ENCODE measurements at regions not wholly inside any gene's neighbourhood (a gene's known extent, or its start where the extent isn't known, plus 50 kb on each side); places are given as distances from the start of the nearest gene placed in this dataset.
"Not testable (repeated sequence)": the region's sequence is repeated elsewhere in the genome, so short reads cannot be mapped to it uniquely, and the experiment has no call there.

DNA sequence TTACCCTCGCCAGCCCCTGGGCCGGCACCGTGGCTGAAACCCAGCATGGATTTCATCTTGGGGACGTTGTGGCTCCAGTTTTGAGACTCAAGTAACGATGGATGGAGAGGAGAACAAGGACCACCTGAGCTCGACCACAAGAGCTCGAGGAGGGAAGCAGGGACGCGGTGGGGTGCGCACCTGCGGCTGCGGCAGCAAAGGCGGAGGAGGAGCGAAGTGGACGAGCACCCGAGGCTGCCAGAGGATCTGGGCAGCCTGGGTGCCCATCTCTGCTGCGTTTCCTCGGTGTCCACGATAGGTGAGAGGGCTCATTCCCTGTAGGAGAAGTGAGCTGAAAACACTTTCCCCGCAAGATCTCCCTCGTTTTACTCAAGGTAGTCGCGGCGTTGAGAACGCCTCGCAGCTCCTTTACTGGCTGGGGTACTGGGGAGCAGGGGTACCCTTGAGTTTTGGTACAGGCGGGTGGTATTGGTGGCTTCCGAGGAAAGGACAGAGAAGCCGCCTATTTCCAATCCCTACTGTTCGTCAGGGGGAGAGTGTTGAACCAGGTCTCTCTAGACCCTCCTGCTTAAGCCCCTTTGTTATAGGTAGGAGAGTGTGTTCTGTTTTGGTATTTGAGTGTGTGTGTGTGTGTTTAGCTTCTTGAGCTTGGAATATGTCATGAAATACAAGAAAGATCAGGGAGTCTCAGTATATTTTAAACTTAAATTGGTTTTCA lies 137.7 kb downstream of the TRIM27 start:
- no peak for DNase-seq (ENCODE audit: low spot score)
- TF ChIP-seq, protein P1, sequence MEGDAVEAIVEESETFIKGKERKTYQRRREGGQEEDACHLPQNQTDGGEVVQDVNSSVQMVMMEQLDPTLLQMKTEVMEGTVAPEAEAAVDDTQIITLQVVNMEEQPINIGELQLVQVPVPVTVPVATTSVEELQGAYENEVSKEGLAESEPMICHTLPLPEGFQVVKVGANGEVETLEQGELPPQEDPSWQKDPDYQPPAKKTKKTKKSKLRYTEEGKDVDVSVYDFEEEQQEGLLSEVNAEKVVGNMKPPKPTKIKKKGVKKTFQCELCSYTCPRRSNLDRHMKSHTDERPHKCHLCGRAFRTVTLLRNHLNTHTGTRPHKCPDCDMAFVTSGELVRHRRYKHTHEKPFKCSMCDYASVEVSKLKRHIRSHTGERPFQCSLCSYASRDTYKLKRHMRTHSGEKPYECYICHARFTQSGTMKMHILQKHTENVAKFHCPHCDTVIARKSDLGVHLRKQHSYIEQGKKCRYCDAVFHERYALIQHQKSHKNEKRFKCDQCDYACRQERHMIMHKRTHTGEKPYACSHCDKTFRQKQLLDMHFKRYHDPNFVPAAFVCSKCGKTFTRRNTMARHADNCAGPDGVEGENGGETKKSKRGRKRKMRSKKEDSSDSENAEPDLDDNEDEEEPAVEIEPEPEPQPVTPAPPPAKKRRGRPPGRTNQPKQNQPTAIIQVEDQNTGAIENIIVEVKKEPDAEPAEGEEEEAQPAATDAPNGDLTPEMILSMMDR (IDR thresholded peaks at IDR 0.05; ENCODE audit: borderline replicate concordance, control extremely low read depth, extremely low read depth, insufficient read depth, missing control alignments), result no peak
- in situ Hi-C loops (cut with MboI; ENCODE audit: low sequenced_read_pairs, unreplicated experiment), result no loop called here

DNA sequence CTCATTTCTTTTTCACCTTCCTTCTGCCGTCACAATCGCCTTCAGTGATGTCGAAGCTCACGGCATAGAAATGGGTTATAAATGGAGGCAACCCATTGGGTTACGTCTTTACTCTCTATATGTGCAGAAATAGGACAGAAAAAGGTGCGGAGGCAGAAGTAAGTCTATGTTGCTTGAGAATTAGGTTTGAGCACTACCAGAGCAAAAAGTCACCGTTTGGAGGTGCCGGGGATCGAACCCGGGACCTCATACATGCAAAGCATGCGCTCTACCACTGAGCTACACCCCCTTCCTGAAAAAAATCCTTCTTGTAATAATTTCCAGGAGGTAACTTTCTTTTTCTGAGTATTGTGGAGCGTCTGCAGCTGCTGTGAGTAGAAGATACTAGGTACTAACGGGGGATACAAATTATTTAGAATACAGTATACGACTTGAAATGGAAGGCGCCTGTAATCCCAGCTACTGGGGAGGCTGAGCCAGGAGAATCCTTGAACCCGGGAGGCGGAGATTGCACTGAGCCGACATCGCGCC lies 134.2 kb downstream of the TRIM27 start:
- TF ChIP-seq, protein P1 (IDR thresholded peaks at IDR 0.05; ENCODE audit: borderline replicate concordance, control extremely low read depth, extremely low read depth, insufficient read depth, missing control alignments), result no peak
- DNase-seq (ENCODE audit: low spot score), result no peak
- in situ Hi-C loops (cut with MboI; ENCODE audit: low sequenced_read_pairs, unreplicated experiment), result no loop called here

DNA sequence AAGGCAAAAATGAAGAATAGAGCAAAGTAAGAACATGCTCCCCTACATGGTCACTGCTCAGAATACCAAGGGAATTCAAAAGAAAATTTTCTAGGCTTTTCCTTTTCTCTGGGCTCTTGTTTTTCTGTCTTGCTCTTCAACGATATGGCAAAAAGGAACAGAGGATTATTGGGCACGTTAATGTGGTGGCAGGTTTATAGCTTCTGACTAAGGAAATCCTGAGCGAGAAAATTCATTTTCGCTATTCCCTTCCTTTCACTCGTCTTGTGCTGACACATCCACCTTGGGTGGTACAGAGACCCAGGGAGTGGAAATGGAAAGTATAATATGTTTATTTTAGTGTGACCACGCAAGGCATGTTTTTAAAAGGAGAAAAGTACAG lies 132.8 kb downstream of the TRIM27 start:
- TF ChIP-seq, protein P1 (IDR thresholded peaks at IDR 0.05; ENCODE audit: borderline replicate concordance, control extremely low read depth, extremely low read depth, insufficient read depth, missing control alignments), result no peak
- no peak for DNase-seq (ENCODE audit: low spot score)
- in situ Hi-C loops (cut with MboI; ENCODE audit: low sequenced_read_pairs, unreplicated experiment), result no loop called here

DNA sequence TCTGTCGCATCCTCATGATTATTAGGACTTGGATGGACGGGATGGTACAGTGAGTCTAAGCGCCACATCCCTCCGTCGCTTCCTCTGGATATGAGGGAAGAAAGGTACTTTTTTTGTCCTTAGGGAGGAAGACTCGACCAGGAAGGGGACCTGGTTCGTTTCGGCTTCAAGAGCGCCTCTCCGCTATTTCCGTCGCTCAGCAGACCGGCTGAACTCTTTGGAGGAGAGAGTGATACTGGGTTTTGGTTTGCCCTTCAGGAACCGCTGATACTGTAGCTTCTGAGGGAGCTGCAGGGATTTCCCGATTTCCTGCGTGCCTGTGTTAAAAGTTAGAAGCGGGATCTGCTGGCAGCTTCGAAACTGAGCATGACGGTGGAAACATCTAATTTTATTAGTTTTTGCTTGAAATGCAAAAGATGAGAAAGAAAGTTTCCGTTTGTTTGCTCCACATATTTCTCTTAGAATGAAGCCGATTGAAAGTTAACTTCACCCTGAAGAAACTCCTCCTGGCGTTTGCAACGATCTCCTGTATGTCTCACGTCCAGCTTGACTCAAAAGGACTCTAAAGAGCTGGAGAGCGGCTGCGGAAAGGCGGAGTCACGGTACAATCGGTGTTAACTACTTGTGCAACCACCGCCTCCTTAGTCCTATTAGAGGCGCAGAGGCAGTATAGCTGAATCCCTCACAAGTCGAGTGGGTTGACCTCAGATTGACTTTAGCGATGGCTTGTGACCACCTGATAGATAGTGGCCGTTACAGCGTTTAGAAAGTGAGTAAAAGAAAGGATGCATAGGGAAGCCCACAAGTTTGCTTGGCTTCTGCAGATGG lies 129.4 kb downstream of the TRIM27 start:
- in situ Hi-C loops (cut with MboI; ENCODE audit: low sequenced_read_pairs, unreplicated experiment), result no loop called here
- DNase-seq (ENCODE audit: low spot score), result no peak
- TF ChIP-seq, protein P1 (IDR thresholded peaks at IDR 0.05; ENCODE audit: borderline replicate concordance, control extremely low read depth, extremely low read depth, insufficient read depth, missing control alignments), result no peak

DNA sequence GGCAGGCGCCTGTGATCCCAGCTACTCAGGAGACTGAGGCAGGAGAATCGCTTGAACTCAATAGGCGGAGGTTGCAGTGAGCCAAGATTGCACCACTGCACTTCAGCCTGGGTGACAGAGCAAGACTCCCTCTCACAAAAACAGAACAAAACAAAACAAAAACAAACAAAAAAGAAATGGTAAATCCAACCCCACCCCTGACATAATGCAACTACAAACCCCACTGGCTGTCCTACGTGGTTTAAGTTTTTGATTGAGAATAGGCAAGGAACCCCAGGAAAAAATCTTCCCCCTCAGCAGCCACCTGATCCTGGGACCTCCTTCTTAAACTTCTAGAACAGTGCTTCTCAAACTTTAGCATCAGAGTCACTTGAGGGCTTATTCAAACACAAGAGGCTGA lies 123.1 kb downstream of the TRIM27 start:
- DNase-seq (ENCODE audit: low spot score); in situ Hi-C loops (cut with MboI; ENCODE audit: low sequenced_read_pairs, unreplicated experiment): not testable (repeated sequence)

DNA sequence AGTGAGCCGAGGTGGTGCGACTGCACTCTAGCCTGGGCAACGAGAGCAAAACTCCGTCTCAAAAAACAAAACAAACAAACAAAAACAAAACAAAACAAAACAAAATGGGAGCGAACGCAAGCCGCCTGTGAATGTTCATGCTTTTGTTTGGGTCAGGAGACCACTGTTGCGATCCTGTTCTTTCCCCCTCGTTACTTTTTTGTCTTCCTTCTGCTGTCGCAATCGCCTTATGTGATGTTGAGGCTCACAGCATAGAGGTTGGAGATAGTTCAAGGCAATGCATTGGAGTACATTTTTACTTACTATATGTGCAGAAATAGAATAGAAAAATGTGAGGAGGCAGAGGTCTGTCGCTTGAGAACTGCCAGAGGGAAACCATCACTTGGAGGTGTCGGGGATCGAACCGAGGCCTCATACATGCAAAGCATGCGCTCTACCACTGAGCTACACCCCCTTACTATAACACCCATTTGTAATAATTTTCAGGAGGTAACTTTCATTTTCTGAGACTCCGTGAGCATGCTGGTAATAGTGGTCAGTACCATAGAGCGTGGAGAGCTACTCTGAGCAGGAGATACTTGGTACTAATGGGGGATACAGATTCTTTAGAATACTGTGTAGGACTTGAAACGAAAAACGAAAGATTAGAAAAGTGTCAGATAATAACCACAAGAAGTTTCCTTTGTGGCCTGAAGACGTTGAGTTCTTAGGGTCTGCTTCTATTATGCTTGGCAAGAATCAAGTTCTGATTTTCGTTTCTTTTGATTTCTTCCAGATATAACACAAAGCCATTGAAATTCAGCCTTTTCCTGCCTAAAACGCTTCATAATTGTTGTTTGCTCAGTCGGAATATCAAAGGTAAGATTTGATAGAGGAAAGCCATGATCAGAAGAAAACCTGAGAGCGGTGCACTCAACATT lies 121.1 kb downstream of the TRIM27 start:
- peak; percentile 53 for DNase-seq (ENCODE audit: low spot score)
- TF ChIP-seq, protein P1 (IDR thresholded peaks at IDR 0.05; ENCODE audit: borderline replicate concordance, control extremely low read depth, extremely low read depth, insufficient read depth, missing control alignments), result no peak
- in situ Hi-C loops (cut with MboI; ENCODE audit: low sequenced_read_pairs, unreplicated experiment), result no loop called here

Measured in GM13976 (cell line).